GM19452 (cell line): ENCODE measurements at regions not wholly inside any gene's neighbourhood (a gene's known extent, or its start where the extent isn't known, plus 50 kb on each side); places are given as distances from the start of the nearest gene placed in this dataset.
"Not testable (repeated sequence)": the region's sequence is repeated elsewhere in the genome, so short reads cannot be mapped to it uniquely, and the experiment has no call there.

Experiments
- ATAC-seq: cut with Tn5 transposase; IDR thresholded peaks from one replicate; pipeline ENCODE4 v1.9.1; 2021; ENCODE audit not compliant: unreplicated experiment

GRCh38 chr3:75579536-75579935 is 84.6 kb upstream of the FRG2C start:
- ATAC-seq = not testable (repeated sequence)

DNA sequence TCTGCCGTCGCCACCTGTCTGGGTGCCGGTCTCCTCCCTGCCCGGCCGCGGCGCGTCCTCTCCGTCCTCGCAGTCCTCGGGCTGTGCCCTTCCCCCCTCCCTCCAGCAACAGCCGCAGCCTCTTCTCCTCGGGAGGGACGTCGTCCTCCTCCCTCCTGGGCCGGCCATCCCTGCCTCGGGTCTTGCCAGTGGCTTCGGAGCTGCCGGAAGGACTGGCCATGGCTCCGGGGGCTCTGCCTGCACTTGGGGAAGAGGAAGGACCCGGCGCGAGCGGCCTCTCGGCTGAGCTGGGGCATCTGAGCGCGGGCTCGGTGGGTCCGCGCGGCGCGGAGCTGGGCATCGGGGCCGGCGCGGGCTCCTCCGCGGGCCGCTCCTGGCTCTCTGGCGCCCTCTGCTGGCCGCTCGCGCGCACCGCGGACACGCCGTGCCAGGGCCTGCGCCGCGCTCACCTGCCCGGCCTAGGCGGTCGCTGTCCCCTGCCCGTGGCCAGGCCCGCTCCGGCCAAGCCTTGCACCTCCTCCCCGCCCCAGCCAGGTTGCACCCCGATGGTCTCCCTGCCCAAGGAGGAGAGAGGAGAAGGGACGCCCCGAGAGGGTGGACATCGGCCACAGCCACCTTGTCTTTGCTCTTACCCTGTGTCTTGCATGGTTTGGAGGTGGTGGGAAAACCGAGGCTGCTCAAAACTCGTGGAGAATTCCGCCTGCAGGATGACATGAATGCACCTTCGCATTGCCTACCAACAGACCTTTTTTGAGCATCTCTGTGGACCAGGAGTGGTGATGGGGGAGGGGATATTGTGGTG is 83.9 kb upstream of the FRG2C start:
- ATAC-seq = not testable (repeated sequence)

- not testable (repeated sequence) for ATAC-seq
These were observed 81.6 kb upstream of the FRG2C start for GRCh38 chr3:75582536-75582935.

DNA sequence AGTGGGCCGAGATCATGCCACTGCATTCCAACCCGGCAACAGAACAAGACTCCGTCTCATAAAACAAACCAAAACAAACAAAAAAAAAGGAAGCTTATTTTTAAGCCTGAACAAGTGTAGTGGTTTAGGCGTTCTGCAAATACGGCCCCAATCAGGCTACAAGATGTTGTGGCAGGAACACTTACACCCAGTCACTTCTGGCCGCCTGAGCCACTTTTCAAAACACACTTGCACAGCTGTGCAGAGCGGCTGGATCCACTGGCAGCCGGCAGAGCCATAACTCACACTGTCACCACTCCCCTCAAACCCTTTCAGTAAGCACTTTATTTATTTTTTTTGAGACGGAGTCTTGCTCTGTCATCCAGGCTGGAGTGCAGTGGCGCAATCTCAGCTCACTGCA is 81.0 kb upstream of the FRG2C start:
- not testable (repeated sequence) for ATAC-seq

GRCh38 chr3:75587695-75588094 is 76.4 kb upstream of the FRG2C start:
- not testable (repeated sequence) for ATAC-seq

DNA sequence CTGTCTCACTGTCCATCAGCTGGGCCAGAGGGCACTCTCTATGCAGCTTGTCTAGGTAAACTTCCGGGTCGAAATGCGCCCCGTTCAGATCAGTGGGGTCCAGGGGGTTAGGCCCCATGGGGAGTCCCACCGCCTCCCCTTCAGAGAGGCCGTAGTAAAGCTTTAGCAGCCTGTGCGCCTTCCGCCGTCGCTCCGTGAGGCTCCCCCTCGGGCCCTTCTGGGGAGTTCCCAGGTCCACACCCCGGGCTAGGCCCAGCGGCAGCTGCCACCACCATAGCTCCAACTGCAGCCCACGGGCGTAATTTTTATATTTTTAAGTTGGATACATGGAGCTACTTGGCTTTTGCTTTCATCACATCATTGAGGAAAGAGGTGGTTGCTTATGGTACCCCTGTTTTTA is 73.7 kb upstream of the FRG2C start:
- ATAC-seq = not testable (repeated sequence)

GRCh38 chr3:75604286-75604934 is 59.7 kb upstream of the FRG2C start:
- not testable (repeated sequence) for ATAC-seq

- not testable (repeated sequence) for ATAC-seq
These were observed 56.1 kb upstream of the FRG2C start for GRCh38 chr3:75607996-75608395.

DNA sequence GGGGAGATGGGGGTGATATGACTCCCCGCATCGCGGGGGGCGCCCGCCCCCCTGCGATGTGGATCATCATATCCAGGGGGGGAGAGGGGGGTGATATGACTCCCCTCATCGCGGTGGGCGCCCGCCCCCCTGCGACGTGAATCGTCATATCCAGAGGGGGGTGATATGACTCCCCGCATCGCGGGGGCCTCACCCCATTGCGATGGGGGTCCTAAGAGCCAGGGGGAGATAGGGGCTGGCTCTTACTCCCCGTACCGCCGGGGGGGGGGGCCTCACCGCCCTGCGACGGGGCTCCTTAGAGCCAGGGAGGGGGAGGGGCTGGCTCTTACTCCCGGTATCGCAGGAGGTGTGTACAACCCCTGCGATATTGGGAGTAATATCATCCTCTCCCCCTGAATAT is 54.5 kb upstream of the FRG2C start:
- ATAC-seq = not testable (repeated sequence)

GRCh38 chr3:75610773-75611172 is 53.4 kb upstream of the FRG2C start:
- no peak for ATAC-seq

DNA sequence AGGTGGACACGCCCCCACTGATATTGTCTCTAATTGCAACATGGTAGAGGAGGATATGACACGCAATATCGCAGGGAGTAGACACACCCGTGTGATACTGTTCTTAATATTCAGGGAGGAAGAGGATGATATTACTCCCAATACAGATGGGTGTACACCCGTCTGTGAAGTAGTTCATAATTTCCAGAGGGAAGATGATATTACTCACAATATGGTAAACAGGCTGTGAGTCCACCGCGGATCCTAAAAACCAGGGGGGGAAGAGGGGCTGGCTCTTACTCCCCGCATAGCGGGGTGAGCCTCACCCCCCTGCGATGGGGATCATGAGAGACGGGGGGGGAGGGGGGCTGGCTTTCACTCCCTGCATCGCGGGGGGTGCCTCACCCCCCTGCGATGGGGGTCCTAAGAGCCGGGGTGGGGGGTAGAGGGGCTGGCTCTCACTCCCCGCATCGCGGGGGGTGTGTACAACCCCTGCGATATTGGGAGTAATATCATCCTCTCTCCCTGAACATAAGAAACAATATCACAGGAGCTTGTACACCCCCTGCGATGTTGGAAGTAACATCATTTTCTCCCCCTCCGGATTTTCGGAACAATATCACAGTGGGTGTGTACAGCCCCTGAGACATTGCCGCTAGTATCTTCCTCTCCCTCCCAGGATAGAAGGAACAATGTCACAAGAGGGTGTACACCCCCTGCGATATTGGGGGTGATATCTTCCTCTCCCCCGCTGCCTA is 52.2 kb upstream of the FRG2C start:
- ATAC-seq = not testable (repeated sequence)
